Uterus (tissue), 2 donors: ENCODE measurements at regions not wholly inside any gene's neighbourhood (a gene's known extent, or its start where the extent isn't known, plus 50 kb on each side); places are given as distances from the start of the nearest gene placed in this dataset.

Experiments
- POLR2A ChIP-seq, 2 donors: fragments of 450-650 bp; IDR thresholded peaks; one replicate each; pipeline ENCODE4 v1.6.1; 2016; ENCODE audit warnings: antibody characterized with exemption in 2 of 2, mild to moderate bottlenecking in 1 of 2, moderate library complexity in 1 of 2
- TF ChIP-seq, protein P1 (sequence below), 4 experiments: fragments of 200-600 bp in 2 of 4; fragments of 450-650 bp in 2 of 4; sonication (generic) in 2 of 4; IDR thresholded peaks; one replicate each; pipeline ENCODE4 v1.5.1; 2016 to 2019; ENCODE audit warnings: antibody characterized with exemption in 4 of 4, mild to moderate bottlenecking in 2 of 4, moderate library complexity in 1 of 4

GRCh38 chr18:44409515-44409914 lies 271.2 kb upstream of the SETBP1 start:
- TF ChIP-seq, protein P1, sequence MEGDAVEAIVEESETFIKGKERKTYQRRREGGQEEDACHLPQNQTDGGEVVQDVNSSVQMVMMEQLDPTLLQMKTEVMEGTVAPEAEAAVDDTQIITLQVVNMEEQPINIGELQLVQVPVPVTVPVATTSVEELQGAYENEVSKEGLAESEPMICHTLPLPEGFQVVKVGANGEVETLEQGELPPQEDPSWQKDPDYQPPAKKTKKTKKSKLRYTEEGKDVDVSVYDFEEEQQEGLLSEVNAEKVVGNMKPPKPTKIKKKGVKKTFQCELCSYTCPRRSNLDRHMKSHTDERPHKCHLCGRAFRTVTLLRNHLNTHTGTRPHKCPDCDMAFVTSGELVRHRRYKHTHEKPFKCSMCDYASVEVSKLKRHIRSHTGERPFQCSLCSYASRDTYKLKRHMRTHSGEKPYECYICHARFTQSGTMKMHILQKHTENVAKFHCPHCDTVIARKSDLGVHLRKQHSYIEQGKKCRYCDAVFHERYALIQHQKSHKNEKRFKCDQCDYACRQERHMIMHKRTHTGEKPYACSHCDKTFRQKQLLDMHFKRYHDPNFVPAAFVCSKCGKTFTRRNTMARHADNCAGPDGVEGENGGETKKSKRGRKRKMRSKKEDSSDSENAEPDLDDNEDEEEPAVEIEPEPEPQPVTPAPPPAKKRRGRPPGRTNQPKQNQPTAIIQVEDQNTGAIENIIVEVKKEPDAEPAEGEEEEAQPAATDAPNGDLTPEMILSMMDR (IDR thresholded peaks at IDR 0.05), result no peak
- TF ChIP-seq POLR2A (IDR thresholded peaks at IDR 0.05), result no peak
